ENCODE measurements at regions not wholly inside any gene's neighbourhood (a gene's known extent, or its start where the extent isn't known, plus 50 kb on each side); places are given as distances from the start of the nearest gene placed in this dataset.

- Histone ChIP-seq H3K9me3 (ENCODE audit: low read depth, low read length) (no peaks in the 10 kb centered on the region), H3K4me3 (ENCODE audit: low read length) (no peak overlapping the region), H3K27me3 (ENCODE audit: insufficient read depth, low read length) (no peaks in the 10 kb centered on the region), H3K4me1 (ENCODE audit: insufficient read depth, low read length) (peaks cover 75% of the 10 kb centered on the region)
Observed at GRCh38 chr9:105191508-105192121, 52.8 kb upstream of the SLC44A1 start.

- H3K9me3 ChIP-seq (ENCODE audit: low read depth, low read length), result no peaks in the 10 kb centered on the region
- peaks cover 64% of the 10 kb centered on the region for H3K4me1 ChIP-seq (ENCODE audit: insufficient read depth, low read length)
- H3K27me3 ChIP-seq (ENCODE audit: insufficient read depth, low read length), result no peaks in the 10 kb centered on the region
- H3K4me3 ChIP-seq (ENCODE audit: low read length), result no peak overlapping the region
Observed at GRCh38 chr9:105193560-105193959, 50.9 kb upstream of the SLC44A1 start.

- no peak overlapping the region for H3K4me3 ChIP-seq (ENCODE audit: low read length)
- H3K4me1 ChIP-seq (ENCODE audit: insufficient read depth, low read length), result peaks cover 64% of the 10 kb centered on the region
- no peaks in the 10 kb centered on the region for H3K27me3 ChIP-seq (ENCODE audit: insufficient read depth, low read length)
Observed at GRCh38 chr9:105194234-105194633, 50.2 kb upstream of the SLC44A1 start.

More at GRCh38 chr9:105194234-105194633, 50.2 kb upstream of the SLC44A1 start:
- no peaks in the 10 kb centered on the region for H3K9me3 ChIP-seq (ENCODE audit: low read depth, low read length)

Data from mononuclear cell (primary cell).